Right atrium auricular region (tissue), 2 donors: ENCODE measurements at regions not wholly inside any gene's neighbourhood (a gene's known extent, or its start where the extent isn't known, plus 50 kb on each side); places are given as distances from the start of the nearest gene placed in this dataset.
A peak's percentile ranks its signal among the peaks of the same experiment; 100 is the strongest.
"Not testable (repeated sequence)": the region's sequence is repeated elsewhere in the genome, so short reads cannot be mapped to it uniquely, and the experiment has no call there.

Source experiments
- DNase-seq: peaks from one replicate; pipeline ENCODE4 v3.0.0-alpha.2; 2019; ENCODE audit warnings: low spot score
- H3K27ac ChIP-seq, 2 donors: fragments of 200-600 bp; sonication (generic); 1 replicate in 1 of 2; 2 replicates in 1 of 2; pipeline ENCODE4 v1.5.1; 2016 to 2019
- H3K27me3 ChIP-seq, 2 donors: fragments of 200-600 bp; sonication (generic); one replicate each; pipeline versions ENCODE4 v1.5.1 to v1.6.0; 2017 to 2019
- H3K36me3 ChIP-seq: fragments of 200-600 bp; sonication (generic); one replicate; pipeline ENCODE4 v1.5.1; 2016
- H3K4me1 ChIP-seq, 2 donors: fragments of 200-600 bp; sonication (generic); one replicate each; pipeline versions ENCODE4 v1.5.1 to v1.6.0; 2017 to 2019
- H3K4me3 ChIP-seq, 2 donors: fragments of 200-600 bp; sonication (generic); 1 replicate in 1 of 2; 2 replicates in 1 of 2; pipeline ENCODE4 v1.5.1; 2017 to 2019; ENCODE audit warnings: mild to moderate bottlenecking in 1 of 2, moderate library complexity in 1 of 2
- H3K9me3 ChIP-seq, 2 donors: fragments of 200-600 bp; sonication (generic); one replicate each; pipeline ENCODE4 v1.5.1; 2019
- CTCF ChIP-seq, 2 donors: fragments of 200-600 bp; sonication (generic); IDR thresholded peaks; one replicate each; pipeline ENCODE4 v1.5.1; 2019; ENCODE audit warnings: antibody characterized with exemption in 2 of 2

DNA sequence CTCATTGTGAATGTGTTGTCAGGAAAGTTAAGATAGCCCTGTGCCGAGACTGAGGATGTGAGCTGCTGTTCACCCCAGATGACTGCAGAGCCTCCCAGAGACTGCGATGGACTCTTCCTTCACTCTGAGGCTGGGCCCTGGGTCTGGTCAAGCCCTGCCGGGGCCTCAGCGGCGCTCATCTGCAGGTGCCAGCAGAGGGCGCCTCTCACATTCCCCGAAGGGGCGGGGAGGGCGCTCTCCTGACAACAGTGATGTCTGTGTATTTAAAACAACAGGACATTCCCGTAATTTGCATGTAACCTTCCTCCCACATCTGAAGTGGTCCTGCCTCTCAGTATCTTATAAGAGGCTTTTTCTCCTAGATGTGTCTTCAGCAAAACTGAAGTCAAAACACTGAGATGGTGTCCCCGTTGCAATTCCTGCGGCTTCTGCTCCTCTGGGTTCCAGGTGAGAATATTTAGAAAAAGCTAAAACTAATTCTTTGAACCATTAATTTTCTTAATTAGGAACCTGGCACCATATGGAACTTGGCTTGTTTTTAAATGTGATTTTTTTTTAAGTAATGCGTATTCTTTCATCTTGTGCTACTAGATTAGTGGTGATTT, 1377.9 kb downstream of the RPIA start:
- Histone ChIP-seq H3K4me1 (no peaks in the 10 kb centered on the region), H3K27me3 (no peaks in the 10 kb centered on the region), H3K27ac (no peak overlapping the region), H3K36me3 (no peaks in the 10 kb centered on the region), H3K9me3 (no peaks in the 10 kb centered on the region), H3K4me3 (no peak overlapping the region)
- DNase-seq, result no peak
- TF ChIP-seq CTCF (IDR thresholded peaks at IDR 0.05), result peak in 1 of 2 donors; percentile 57

- no peak for TF ChIP-seq CTCF (IDR thresholded peaks at IDR 0.05)
- Histone ChIP-seq H3K36me3 (no peaks in the 10 kb centered on the region), H3K27me3 (no peaks in the 10 kb centered on the region), H3K4me3 (no peak overlapping the region), H3K9me3 (no peaks in the 10 kb centered on the region), H3K4me1 (no peaks in the 10 kb centered on the region), H3K27ac (no peak overlapping the region)
- DNase-seq, result no peak
These were observed 1384.8 kb downstream of the RPIA start for GRCh38 chr2:90076311-90076710.

- H3K4me1 ChIP-seq, result no peaks in the 10 kb centered on the region
- no peaks in the 10 kb centered on the region for H3K36me3 ChIP-seq
- H3K27ac ChIP-seq, result no peak overlapping the region
- H3K27me3 ChIP-seq, result no peaks in the 10 kb centered on the region
- no peaks in the 10 kb centered on the region for H3K9me3 ChIP-seq
- no peak for DNase-seq
- no peak overlapping the region for H3K4me3 ChIP-seq
- TF ChIP-seq CTCF (IDR thresholded peaks at IDR 0.05), result no peak
These were observed 1386.5 kb downstream of the RPIA start for GRCh38 chr2:90077948-90078347.

- DNase-seq, result no peak
- Histone ChIP-seq H3K9me3 (no peaks in the 10 kb centered on the region), H3K4me1 (no peaks in the 10 kb centered on the region), H3K4me3 (no peak overlapping the region), H3K36me3 (no peaks in the 10 kb centered on the region), H3K27ac (no peak overlapping the region), H3K27me3 (no peaks in the 10 kb centered on the region)
- TF ChIP-seq CTCF (IDR thresholded peaks at IDR 0.05), result no peak
These were observed 1387.9 kb downstream of the RPIA start for GRCh38 chr2:90079374-90079773.

DNA sequence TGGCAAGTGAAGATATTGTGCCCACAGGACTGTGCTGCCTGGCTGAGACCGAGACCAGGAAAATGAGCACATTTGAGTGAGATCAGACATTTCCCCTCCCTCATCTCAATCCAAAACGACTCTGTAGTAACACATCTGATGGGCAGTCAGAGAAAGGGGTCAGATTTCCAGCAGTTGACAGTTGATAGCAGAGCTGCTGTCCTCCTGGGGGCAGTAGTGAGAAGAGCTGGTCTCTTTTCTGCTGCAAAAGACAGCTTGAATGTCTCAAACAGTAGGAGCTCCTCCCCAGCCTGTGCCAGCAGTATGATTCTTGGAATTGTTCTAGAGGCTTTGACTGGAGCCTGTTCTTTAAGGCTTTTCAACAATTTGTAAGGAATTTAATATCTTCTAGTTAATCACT, 1396.3 kb downstream of the RPIA start:
- not testable (repeated sequence) for H3K4me3 ChIP-seq, H3K4me1 ChIP-seq, H3K27ac ChIP-seq, H3K9me3 ChIP-seq, DNase-seq, H3K36me3 ChIP-seq, H3K27me3 ChIP-seq
- peak in 1 of 2 donors; percentile 19 for TF ChIP-seq CTCF (IDR thresholded peaks at IDR 0.05)

DNA sequence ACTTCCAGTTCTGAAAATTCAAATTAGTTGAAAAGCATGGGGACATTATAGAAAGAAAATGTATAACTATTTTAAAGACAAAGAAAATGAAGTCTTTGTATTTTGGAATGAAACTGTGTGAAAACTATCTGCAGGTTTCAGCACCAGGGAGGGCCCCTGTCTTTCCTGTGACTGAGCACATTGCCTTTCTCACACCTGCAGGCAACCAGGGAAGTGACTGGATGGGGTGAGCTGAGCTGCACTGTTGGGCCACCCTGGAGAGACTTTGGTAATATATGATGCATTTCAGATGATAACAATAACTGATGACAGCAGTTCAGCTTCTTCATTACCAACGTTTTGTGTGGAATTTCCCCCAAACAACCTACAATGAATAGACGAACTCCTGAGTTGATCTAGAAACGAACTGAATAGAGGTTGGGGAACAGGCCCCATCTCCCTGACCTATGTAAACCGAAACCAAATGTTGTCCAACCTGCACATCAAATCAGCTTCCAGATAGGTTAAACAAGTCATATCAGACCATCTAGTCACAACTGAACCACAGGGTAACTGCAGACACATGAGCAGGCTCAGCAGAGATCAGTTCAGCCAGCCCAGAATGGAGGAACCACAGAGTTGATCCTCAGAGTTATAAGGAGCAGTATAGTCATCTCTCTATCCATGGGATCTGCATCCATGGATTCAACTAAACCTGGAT, 1402.2 kb downstream of the RPIA start:
- H3K4me1 ChIP-seq, H3K27me3 ChIP-seq, H3K27ac ChIP-seq: not testable (repeated sequence)

GRCh38 chr2:90097617-90098016, 1406.1 kb downstream of the RPIA start:
- not testable (repeated sequence) for H3K4me3 ChIP-seq, H3K27me3 ChIP-seq, H3K4me1 ChIP-seq, H3K9me3 ChIP-seq, DNase-seq, H3K36me3 ChIP-seq, H3K27ac ChIP-seq

More for the DNA sequence above, 1402.2 kb downstream of the RPIA start:
- H3K4me3 ChIP-seq, H3K36me3 ChIP-seq, H3K9me3 ChIP-seq, DNase-seq: not testable (repeated sequence)

DNA sequence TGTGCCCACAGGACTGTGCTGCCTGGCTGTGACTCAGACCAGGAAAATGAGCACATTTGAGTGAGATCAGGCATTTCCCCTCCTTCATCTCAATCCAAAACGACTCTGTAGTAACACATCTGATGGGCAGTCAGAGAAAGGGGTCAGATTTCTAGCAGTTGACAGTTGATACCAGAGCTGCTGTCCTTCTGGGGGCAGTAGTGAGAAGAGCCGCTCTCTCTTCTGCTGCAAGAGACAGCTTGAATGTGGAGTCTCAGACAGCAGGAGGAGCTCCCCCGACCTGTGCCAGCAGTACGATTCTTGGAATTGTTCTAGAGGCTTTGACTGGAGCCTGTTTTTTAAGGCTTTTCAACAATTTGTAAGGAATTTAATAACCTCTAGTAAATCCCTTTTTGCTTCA, 1413.7 kb downstream of the RPIA start:
- H3K36me3 ChIP-seq, H3K4me3 ChIP-seq, H3K9me3 ChIP-seq, H3K4me1 ChIP-seq, H3K27me3 ChIP-seq, H3K27ac ChIP-seq, DNase-seq: not testable (repeated sequence)

GRCh38 chr2:90123409-90123808, 1431.9 kb downstream of the RPIA start:
- DNase-seq, H3K27me3 ChIP-seq, H3K36me3 ChIP-seq, H3K4me3 ChIP-seq, H3K4me1 ChIP-seq, H3K27ac ChIP-seq, H3K9me3 ChIP-seq: not testable (repeated sequence)

- H3K9me3 ChIP-seq, H3K4me3 ChIP-seq, DNase-seq, H3K4me1 ChIP-seq, H3K36me3 ChIP-seq, H3K27ac ChIP-seq, H3K27me3 ChIP-seq: not testable (repeated sequence)
These were observed 1447.6 kb downstream of the RPIA start for GRCh38 chr2:90139046-90139445.
